SU-DHL-6 (cell line): ENCODE measurements at regions not wholly inside any gene's neighbourhood (a gene's known extent, or its start where the extent isn't known, plus 50 kb on each side); places are given as distances from the start of the nearest gene placed in this dataset.

Experiments used
- H2AFZ ChIP-seq: fragments of 200-600 bp; sonication (generic); 2 replicates; pipeline ENCODE4 v1.6.1; 2014; ENCODE audit warnings: low read depth, mild to moderate bottlenecking, moderate library complexity, mixed read lengths, antibody characterized with exemption, low read length; ENCODE audit not compliant: severe bottlenecking
- H3F3A ChIP-seq: fragments of 200-600 bp; shearing (Covaris generic); 2 replicates; pipeline ENCODE4 v1.6.0; 2016; ENCODE audit warnings: antibody characterized with exemption, mild to moderate bottlenecking; ENCODE audit not compliant: insufficient read depth
- H3K27ac ChIP-seq: fragments of 200-600 bp; sonication (generic); 2 replicates; pipeline ENCODE4 v1.5.1; 2016; ENCODE audit warnings: low read depth, mild to moderate bottlenecking, low read length, moderate library complexity, mixed read lengths
- H3K27me3 ChIP-seq: fragments of 200-600 bp; sonication (generic), shearing (Covaris generic); 2 replicates; pipeline ENCODE4 v1.6.0; 2014; ENCODE audit warnings: mild to moderate bottlenecking, low read length
- H3K36me3 ChIP-seq: fragments of 200-600 bp; sonication (generic); 2 replicates; pipeline ENCODE4 v1.6.1; 2014; ENCODE audit warnings: mild to moderate bottlenecking, low read length, mixed read lengths
- H3K4me2 ChIP-seq: fragments of 300-600, 200-600 bp; shearing (Covaris generic), sonication (generic); 2 replicates; pipeline ENCODE4 v1.6.0; 2014; ENCODE audit warnings: low read length, low read depth, mild to moderate bottlenecking; ENCODE audit not compliant: poor library complexity, severe bottlenecking
- H3K4me3 ChIP-seq: fragments of 200-600 bp; sonication (generic); 2 replicates; pipeline ENCODE4 v1.5.1; 2014; ENCODE audit warnings: antibody characterized with exemption, low read length, mild to moderate bottlenecking, mixed read lengths; ENCODE audit not compliant: insufficient read depth, poor library complexity, severe bottlenecking
- H3K79me2 ChIP-seq: fragments of 200-600 bp; sonication (generic); 2 replicates; pipeline ENCODE4 v1.6.1; 2014; ENCODE audit warnings: mild to moderate bottlenecking, low read length, moderate library complexity; ENCODE audit not compliant: insufficient read depth
- H3K9ac ChIP-seq: fragments of 200-600 bp; sonication (generic); 2 replicates; pipeline ENCODE4 v1.7.0; 2014; ENCODE audit warnings: mild to moderate bottlenecking, low read length
- H3K9me2 ChIP-seq: fragments of 200-600 bp; sonication (generic); replicated peaks from 2 replicates; pipeline ENCODE4 v1.6.1; 2014; ENCODE audit warnings: low read length; ENCODE audit not compliant: insufficient read depth
- H3K9me3 ChIP-seq: fragments of 200-600 bp; sonication (generic); 2 replicates; pipeline ENCODE4 v1.6.1; 2014; ENCODE audit warnings: low read length, mixed read lengths; ENCODE audit not compliant: insufficient read depth
- H4K20me1 ChIP-seq: fragments of 200-600 bp; sonication (generic); 2 replicates; pipeline ENCODE4 v1.6.1; 2014; ENCODE audit warnings: low read depth, mild to moderate bottlenecking, antibody characterized with exemption, low read length, moderate library complexity, mixed read lengths
- CTCF ChIP-seq: fragments of 200-600 bp; sonication (generic); IDR thresholded peaks from one replicate; pipeline ENCODE4 v1.5.1; 2017; ENCODE audit warnings: antibody characterized with exemption, mild to moderate bottlenecking, low read length, moderate library complexity; ENCODE audit not compliant: insufficient read depth, poor library complexity, severe bottlenecking
- EZH2phosphoT487 ChIP-seq: fragments of 200-600 bp; sonication (generic), shearing (Covaris generic); conservative IDR thresholded peaks from 2 replicates; pipeline ENCODE4 v1.6.1; 2018; ENCODE audit warnings: mild to moderate bottlenecking, antibody characterized with exemption, low read length, moderate library complexity, mixed read lengths

- H3F3A ChIP-seq = no peaks in the 10 kb centered on the region
- no peaks in the 10 kb centered on the region for H3K36me3 ChIP-seq
- no peaks in the 10 kb centered on the region for H3K27me3 ChIP-seq
- no peak overlapping the region for H3K4me2 ChIP-seq
- no peak overlapping the region for H3K9ac ChIP-seq
- no peak overlapping the region for H2AFZ ChIP-seq
- no peak overlapping the region for H3K4me3 ChIP-seq
- no peak for TF ChIP-seq CTCF
- TF ChIP-seq EZH2phosphoT487 = no peak
- no peaks in the 10 kb centered on the region for H3K79me2 ChIP-seq
- no peaks in the 10 kb centered on the region for H3K9me2 ChIP-seq
- no peak overlapping the region for H3K27ac ChIP-seq
- H4K20me1 ChIP-seq = no peaks in the 10 kb centered on the region
- no peaks in the 10 kb centered on the region for H3K9me3 ChIP-seq
Measured at GRCh38 chr16:87165885-87166284, 151.3 kb downstream of the C16orf95 start.

- Histone ChIP-seq H3F3A (no peaks in the 10 kb centered on the region), H2AFZ (no peak overlapping the region), H3K9ac (no peak overlapping the region), H3K9me2 (no peaks in the 10 kb centered on the region), H3K9me3 (no peaks in the 10 kb centered on the region), H4K20me1 (no peaks in the 10 kb centered on the region), H3K27me3 (no peaks in the 10 kb centered on the region), H3K79me2 (no peaks in the 10 kb centered on the region), H3K27ac (no peak overlapping the region), H3K36me3 (no peaks in the 10 kb centered on the region), H3K4me2 (no peak overlapping the region), H3K4me3 (no peak overlapping the region)
- no peak for TF ChIP-seq CTCF
- TF ChIP-seq EZH2phosphoT487 = no peak
Measured at GRCh38 chr16:87166321-87166720, 150.9 kb downstream of the C16orf95 start.

GRCh38 chr16:87166934-87167333 is 150.3 kb downstream of the C16orf95 start:
- Histone ChIP-seq H3F3A (no peaks in the 10 kb centered on the region), H2AFZ (no peak overlapping the region), H3K4me2 (no peak overlapping the region), H3K79me2 (no peaks in the 10 kb centered on the region), H3K9ac (no peak overlapping the region), H3K9me2 (no peaks in the 10 kb centered on the region), H3K9me3 (no peaks in the 10 kb centered on the region), H3K4me3 (no peak overlapping the region), H3K27ac (no peak overlapping the region), H3K27me3 (no peaks in the 10 kb centered on the region), H4K20me1 (no peaks in the 10 kb centered on the region), H3K36me3 (no peaks in the 10 kb centered on the region)
- TF ChIP-seq EZH2phosphoT487 (no peak), CTCF (no peak)
